Endothelial cell of umbilical vein (primary cell): ENCODE measurements at regions not wholly inside any gene's neighbourhood (a gene's known extent, or its start where the extent isn't known, plus 50 kb on each side); places are given as distances from the start of the nearest gene placed in this dataset.

Experiments used
- BruUV-seq: library from RNA; stranded (reverse); fragments of 400-500 nt; replicated peaks from 2 replicates; lab custom pipeline; 2021; lab: Mats Ljungman, UMichigan
- CTCF ChIA-PET: fragments of 300-600, 350-600 bp; sonication (Branson Sonifier 250); formaldehyde crosslinking; loops from one replicate; lab custom pipeline; 2021; ENCODE audit warnings: antibody characterized with exemption, inconsistent platforms; lab: Charles Lee
- POLR2A ChIA-PET: fragments of 300-600, 350-600 bp; sonication (Branson Sonifier 250); formaldehyde crosslinking; loops from one replicate; lab custom pipeline; 2021; ENCODE audit warnings: antibody characterized with exemption, inconsistent platforms; lab: Charles Lee
- DNase-seq: peaks from one replicate; pipeline ENCODE4 v3.0.0-alpha.2; 2011; ENCODE audit warnings: low read depth, low spot score
- FAIRE-seq: peaks from 2 replicates; lab custom pipeline; 2011; peaks lifted over from hg19 to GRCh38; lab: Jason Lieb, UNC
- H2AFZ ChIP-seq: 2 replicates; pipeline ENCODE4 v1.6.0; 2012; ENCODE audit warnings: low read depth, low read length, control low read depth, inconsistent platforms
- H3K27ac ChIP-seq: 2 replicates; pipeline ENCODE4 v1.5.1; 2011; ENCODE audit warnings: low read depth, mild to moderate bottlenecking, control low read depth, low read length, moderate library complexity; ENCODE audit not compliant: insufficient read depth
- H3K27me3 ChIP-seq, 2 experiments: 2 replicates each; pipeline versions ENCODE4 v1.6.0 to v1.6.1; 2011; ENCODE audit warnings: low read length in 2 of 2, mixed read lengths in 1 of 2; ENCODE audit not compliant: control insufficient read depth in 2 of 2, insufficient read depth in 2 of 2
- H3K36me3 ChIP-seq, 2 experiments: 2 replicates in 1 of 2; 3 replicates in 1 of 2; pipeline ENCODE4 v1.5.1; 2011; ENCODE audit warnings: low read length in 2 of 2, mild to moderate bottlenecking in 1 of 2, moderate library complexity in 1 of 2; ENCODE audit not compliant: control insufficient read depth in 2 of 2, insufficient read depth in 2 of 2; ENCODE audit errors: extremely low read depth in 1 of 2
- H3K4me1 ChIP-seq: 3 replicates; pipeline ENCODE4 v1.5.1; 2011; ENCODE audit warnings: mild to moderate bottlenecking, low read length; ENCODE audit not compliant: control insufficient read depth, insufficient read depth; ENCODE audit errors: extremely low read depth
- H3K4me2 ChIP-seq: 2 replicates; pipeline ENCODE4 v1.6.1; 2011; ENCODE audit warnings: low read length, control low read depth, mixed read lengths; ENCODE audit not compliant: insufficient read depth
- H3K4me3 ChIP-seq, 3 experiments: fragments of 200-600 bp in 1 of 3; sonication (generic), shearing (Covaris generic) in 1 of 3; replicated peaks in 1 of 3; 2 replicates each; pipeline ENCODE4 v1.5.1; 2011 to 2016; ENCODE audit warnings: control low read depth in 3 of 3, low read length in 3 of 3, mild to moderate bottlenecking in 2 of 3, inconsistent platforms in 1 of 3, low read depth in 1 of 3, moderate library complexity in 1 of 3; ENCODE audit not compliant: insufficient read depth in 1 of 3
- H3K79me2 ChIP-seq: 2 replicates; pipeline ENCODE4 v1.6.0; 2012; ENCODE audit warnings: low read length, inconsistent platforms; ENCODE audit not compliant: control insufficient read depth, insufficient read depth
- H3K9ac ChIP-seq: replicated peaks from 2 replicates; pipeline ENCODE3; 2011; ENCODE audit warnings: low read length, control low read depth; ENCODE audit not compliant: insufficient read depth; ENCODE audit errors: extremely low read depth
- H3K9me1 ChIP-seq: replicated peaks from 3 replicates; pipeline ENCODE4 v1.6.0; 2011; ENCODE audit warnings: mild to moderate bottlenecking, low read length; ENCODE audit not compliant: control insufficient read depth, insufficient read depth; ENCODE audit errors: extremely low read depth
- H3K9me3 ChIP-seq: replicated peaks from 2 replicates; pipeline ENCODE4 v1.5.1; 2012; ENCODE audit warnings: low read length, inconsistent platforms; ENCODE audit not compliant: control insufficient read depth, insufficient read depth
- H4K20me1 ChIP-seq: replicated peaks from 2 replicates; pipeline ENCODE3; 2011; ENCODE audit warnings: mild to moderate bottlenecking, low read length; ENCODE audit not compliant: control insufficient read depth, insufficient read depth; ENCODE audit errors: extremely low read depth
- CTCF ChIP-seq, 2 donors: IDR thresholded peaks; 1 replicate in 1 of 2; 2 replicates in 1 of 2; pipeline ENCODE4 v1.5.1; 2011; ENCODE audit warnings: low read length in 2 of 2, mild to moderate bottlenecking in 2 of 2, moderate library complexity in 2 of 2, control low read depth in 1 of 2, inconsistent platforms in 1 of 2, low read depth in 1 of 2; ENCODE audit not compliant: insufficient read depth in 1 of 2; ENCODE audit errors: extremely low read depth in 1 of 2
- EZH2 ChIP-seq: IDR thresholded peaks from 2 replicates; pipeline ENCODE4 v1.6.1; 2012; ENCODE audit warnings: borderline replicate concordance, low read depth, mild to moderate bottlenecking, moderate library complexity, low read length, inconsistent platforms; ENCODE audit not compliant: severe bottlenecking
- FOS ChIP-seq: IDR thresholded peaks from 2 replicates; pipeline ENCODE4 v1.6.1; 2011; ENCODE audit warnings: mild to moderate bottlenecking, low read length, moderate library complexity, borderline replicate concordance; ENCODE audit not compliant: insufficient read depth
- GATA2 ChIP-seq: IDR thresholded peaks from 2 replicates; pipeline ENCODE4 v1.7.0; 2011; ENCODE audit warnings: low read depth, mild to moderate bottlenecking, moderate library complexity, mixed read lengths, low read length; ENCODE audit not compliant: insufficient read length, insufficient read depth
- JUN ChIP-seq: IDR thresholded peaks from 2 replicates; pipeline ENCODE4 v1.6.1; 2011; ENCODE audit warnings: borderline replicate concordance, low read depth; ENCODE audit not compliant: insufficient read length, insufficient read depth
- MYC ChIP-seq: IDR thresholded peaks from one replicate; pipeline ENCODE4 v1.6.1; 2011; ENCODE audit warnings: mild to moderate bottlenecking, low read depth, low read length
- POLR2A ChIP-seq: IDR thresholded peaks from 2 replicates; pipeline ENCODE4 v1.6.1; 2012; ENCODE audit warnings: low read depth, mild to moderate bottlenecking, control low read depth, low read length
- POLR2AphosphoS5 ChIP-seq: IDR thresholded peaks from 2 replicates; pipeline ENCODE4 v1.6.1; 2012; ENCODE audit warnings: low read depth, mild to moderate bottlenecking, control low read depth, low read length, moderate library complexity; ENCODE audit not compliant: insufficient read depth
- dilution Hi-C: fragments of 300-500 bp; cut with MboI; formaldehyde crosslinking; loops from one replicate; pipeline ENCODE4 v1.15.0; 2019; ENCODE audit warnings: low sequenced_read_pairs; ENCODE audit not compliant: extremely low pct_ligation_motif_present
- intact Hi-C: fragments of 100-400 bp; cut with micrococcal nuclease; formaldehyde crosslinking; loops from one replicate; pipeline ENCODE4 v1.10.0; 2022
- TF ChIP-seq, protein P1 (sequence below): IDR thresholded peaks from 2 replicates; pipeline ENCODE4 v1.6.1; 2011; ENCODE audit not compliant: insufficient read depth, insufficient read length

DNA sequence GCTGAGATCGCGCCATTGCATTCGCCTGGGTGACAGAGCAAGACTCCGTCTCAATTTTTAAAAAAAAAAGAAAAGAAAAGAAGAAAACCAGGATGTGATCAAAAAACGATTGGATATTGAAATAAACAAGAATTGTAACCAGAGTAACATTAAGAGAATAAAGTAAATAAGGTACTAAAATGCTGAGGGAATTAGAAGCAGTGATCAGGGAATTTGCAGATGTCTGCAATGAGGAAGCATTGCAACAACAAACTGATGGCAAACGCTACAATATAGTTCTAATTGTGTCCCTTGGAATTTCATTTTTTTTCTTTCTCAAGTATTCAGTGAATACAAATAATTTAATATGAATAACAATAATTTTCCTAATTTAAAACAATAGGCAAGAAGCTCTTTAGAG lies 1077.5 kb downstream of the TBL1XR1 start:
- BruUV-seq, result no TSS peak
- H2AFZ ChIP-seq, result no peak overlapping the region
- no peaks in the 10 kb centered on the region for H4K20me1 ChIP-seq
- no peaks in the 10 kb centered on the region for H3K27me3 ChIP-seq
- no peak for FAIRE-seq
- no peak for TF ChIP-seq POLR2A
- TF ChIP-seq CTCF (IDR thresholded peaks at IDR 0.05; ENCODE audit: extremely low read depth in 1 of 2, insufficient read depth in 1 of 2, low read depth in 1 of 2, low read length in 2 of 2), result no peak
- TF ChIP-seq, protein P1, sequence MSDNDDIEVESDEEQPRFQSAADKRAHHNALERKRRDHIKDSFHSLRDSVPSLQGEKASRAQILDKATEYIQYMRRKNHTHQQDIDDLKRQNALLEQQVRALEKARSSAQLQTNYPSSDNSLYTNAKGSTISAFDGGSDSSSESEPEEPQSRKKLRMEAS, result no peak
- TF ChIP-seq JUN, result no peak
- no peak for TF ChIP-seq GATA2
- TF ChIP-seq MYC, result no peak
- TF ChIP-seq EZH2, result no peak
- no peaks in the 10 kb centered on the region for H3K9me1 ChIP-seq
- no peaks in the 10 kb centered on the region for H3K36me3 ChIP-seq
- H3K79me2 ChIP-seq, result no peaks in the 10 kb centered on the region
- H3K4me1 ChIP-seq, result no peaks in the 10 kb centered on the region
- dilution Hi-C loops (no loop called here), intact Hi-C loops (no loop called here)
- POLR2A ChIA-PET, result no interaction called here
- no peaks in the 10 kb centered on the region for H3K9me3 ChIP-seq
- no peak for DNase-seq
- no peak overlapping the region for H3K9ac ChIP-seq
- H3K27ac ChIP-seq, result no peak overlapping the region
- CTCF ChIA-PET, result interaction anchor here (0.5 kb wide), 1 partner anchor 704 kb away, joined by 4 read pairs; no protein-coding TSS in a partner anchor
- no peak overlapping the region for H3K4me3 ChIP-seq
- H3K4me2 ChIP-seq, result no peak overlapping the region

DNA sequence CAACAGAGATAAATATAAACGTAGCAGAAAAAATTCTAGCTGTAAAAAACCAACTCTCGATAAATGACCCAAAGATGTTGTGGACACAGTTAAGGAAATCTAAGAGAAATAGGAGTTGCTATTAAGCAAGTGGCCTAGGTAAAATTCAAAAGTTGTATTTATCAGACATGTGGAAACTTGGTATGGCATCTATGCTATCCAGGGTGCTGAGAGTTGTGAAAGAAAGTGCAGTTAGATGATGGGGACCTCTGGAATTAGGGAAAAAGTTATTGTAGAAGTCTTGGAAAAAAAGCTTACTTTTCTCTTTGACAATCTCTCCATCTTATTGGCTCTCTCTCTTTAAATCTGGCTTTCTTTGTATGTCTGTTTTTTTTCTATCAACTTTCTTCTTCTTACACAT lies 1090.9 kb downstream of the TBL1XR1 start:
- Histone ChIP-seq H3K9me1 (no peaks in the 10 kb centered on the region), H3K9ac (no peak overlapping the region), H3K9me3 (no peaks in the 10 kb centered on the region), H3K27me3 (no peaks in the 10 kb centered on the region), H3K36me3 (no peaks in the 10 kb centered on the region), H4K20me1 (no peaks in the 10 kb centered on the region), H2AFZ (no peak overlapping the region), H3K4me1 (no peaks in the 10 kb centered on the region), H3K27ac (no peak overlapping the region), H3K4me3 (no peak overlapping the region), H3K79me2 (no peaks in the 10 kb centered on the region), H3K4me2 (no peak overlapping the region)
- FAIRE-seq, result no peak
- dilution Hi-C loops, result no loop called here
- TF ChIP-seq FOS (no peak), POLR2A (no peak), CTCF (IDR thresholded peaks at IDR 0.05; ENCODE audit: extremely low read depth in 1 of 2, insufficient read depth in 1 of 2, low read depth in 1 of 2, low read length in 2 of 2) (no peak), JUN (no peak), EZH2 (no peak), MYC (no peak), GATA2 (no peak), POLR2AphosphoS5 (no peak)
- no TSS peak for BruUV-seq
- DNase-seq, result no peak
- ChIA-PET CTCF (no interaction called here), POLR2A (no interaction called here)
- intact Hi-C loops, result no loop called here
